ENCODE measurements at regions not wholly inside any gene's neighbourhood (a gene's known extent, or its start where the extent isn't known, plus 50 kb on each side); places are given as distances from the start of the nearest gene placed in this dataset.
"Not testable (repeated sequence)": the region's sequence is repeated elsewhere in the genome, so short reads cannot be mapped to it uniquely, and the experiment has no call there.

DNA sequence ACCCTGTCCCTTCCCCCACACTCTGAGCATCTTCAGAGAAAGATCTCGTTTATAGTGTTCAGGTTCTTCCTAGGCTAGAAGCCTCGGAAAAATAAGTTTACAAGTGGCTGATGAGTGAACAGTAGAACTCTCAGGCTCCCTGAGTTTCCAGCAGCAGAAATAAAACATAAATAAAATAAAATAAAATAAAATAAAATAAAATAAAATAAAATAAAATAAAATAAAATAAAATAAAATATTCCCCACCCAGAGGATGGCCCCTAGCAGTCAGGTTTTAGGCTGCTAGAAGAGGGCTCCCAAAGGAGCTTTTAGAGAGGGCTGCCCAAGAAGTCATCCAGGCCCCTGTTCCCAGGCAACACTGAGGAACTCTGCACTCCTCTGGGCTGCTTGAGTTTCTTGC lies 55.1 kb downstream of the KCNC4 start:
- Histone ChIP-seq H3K9me3 (ENCODE audit: insufficient read depth, low read length) (no peaks in the 10 kb centered on the region), H3K36me3 (replicated peaks; ENCODE audit: low read depth, low read length) (no peaks in the 10 kb centered on the region), H3K4me3 (ENCODE audit: low read length) (no peak overlapping the region), H3K4me2 (ENCODE audit: low read length) (no peak overlapping the region), H3K9ac (ENCODE audit: low read length) (no peak overlapping the region), H3K79me2 (ENCODE audit: low read length) (no peaks in the 10 kb centered on the region), H3K4me1 (ENCODE audit: low read length) (peaks cover 1% of the 10 kb centered on the region), H2AFZ (ENCODE audit: low read depth, low read length) (no peak overlapping the region), H4K20me1 (ENCODE audit: insufficient read depth, low read length) (no peaks in the 10 kb centered on the region), H3K27ac (ENCODE audit: low read length) (no peak overlapping the region), H3K27me3 (ENCODE audit: low read depth, low read length) (no peaks in the 10 kb centered on the region)
- TF ChIP-seq, protein P1, sequence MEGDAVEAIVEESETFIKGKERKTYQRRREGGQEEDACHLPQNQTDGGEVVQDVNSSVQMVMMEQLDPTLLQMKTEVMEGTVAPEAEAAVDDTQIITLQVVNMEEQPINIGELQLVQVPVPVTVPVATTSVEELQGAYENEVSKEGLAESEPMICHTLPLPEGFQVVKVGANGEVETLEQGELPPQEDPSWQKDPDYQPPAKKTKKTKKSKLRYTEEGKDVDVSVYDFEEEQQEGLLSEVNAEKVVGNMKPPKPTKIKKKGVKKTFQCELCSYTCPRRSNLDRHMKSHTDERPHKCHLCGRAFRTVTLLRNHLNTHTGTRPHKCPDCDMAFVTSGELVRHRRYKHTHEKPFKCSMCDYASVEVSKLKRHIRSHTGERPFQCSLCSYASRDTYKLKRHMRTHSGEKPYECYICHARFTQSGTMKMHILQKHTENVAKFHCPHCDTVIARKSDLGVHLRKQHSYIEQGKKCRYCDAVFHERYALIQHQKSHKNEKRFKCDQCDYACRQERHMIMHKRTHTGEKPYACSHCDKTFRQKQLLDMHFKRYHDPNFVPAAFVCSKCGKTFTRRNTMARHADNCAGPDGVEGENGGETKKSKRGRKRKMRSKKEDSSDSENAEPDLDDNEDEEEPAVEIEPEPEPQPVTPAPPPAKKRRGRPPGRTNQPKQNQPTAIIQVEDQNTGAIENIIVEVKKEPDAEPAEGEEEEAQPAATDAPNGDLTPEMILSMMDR (IDR thresholded peaks at IDR 0.05; ENCODE audit: low read depth, low read length): no peak
- no peak for TF ChIP-seq EZH2phosphoT487 (IDR thresholded peaks at IDR 0.05; ENCODE audit: low read depth)

DNA sequence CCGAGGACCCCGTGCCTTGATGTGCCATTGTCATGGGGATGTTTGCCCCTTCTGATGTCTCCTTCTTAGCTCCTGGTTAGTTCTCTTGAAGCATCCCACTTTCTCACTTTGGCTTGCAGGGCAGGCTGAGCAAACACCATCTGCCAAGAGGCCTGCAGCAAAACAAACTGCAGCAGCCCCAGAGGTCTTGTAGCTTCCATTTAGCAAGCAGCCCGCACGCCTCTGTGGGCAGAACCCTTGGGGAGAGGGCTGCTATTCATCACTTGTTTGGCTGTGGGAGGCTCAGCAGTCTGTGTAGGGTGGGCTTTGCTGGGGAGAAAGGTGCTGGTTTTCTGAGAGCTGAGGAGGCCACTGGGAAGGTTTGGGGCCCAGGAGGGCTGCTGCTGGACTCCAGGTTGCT lies 56.7 kb downstream of the KCNC4 start:
- H3K79me2 ChIP-seq (ENCODE audit: low read length): no peaks in the 10 kb centered on the region
- no peak for TF ChIP-seq EZH2phosphoT487 (IDR thresholded peaks at IDR 0.05; ENCODE audit: low read depth)
- TF ChIP-seq, protein P1 (IDR thresholded peaks at IDR 0.05; ENCODE audit: low read depth, low read length): no peak
- H4K20me1 ChIP-seq (ENCODE audit: insufficient read depth, low read length): no peaks in the 10 kb centered on the region
- no peaks in the 10 kb centered on the region for H3K9me3 ChIP-seq (ENCODE audit: insufficient read depth, low read length)
- no peaks in the 10 kb centered on the region for H3K27me3 ChIP-seq (ENCODE audit: low read depth, low read length)
- H3K27ac ChIP-seq (ENCODE audit: low read length): no peak overlapping the region
- no peaks in the 10 kb centered on the region for H3K36me3 ChIP-seq (replicated peaks; ENCODE audit: low read depth, low read length)
- no peak overlapping the region for H3K4me3 ChIP-seq (ENCODE audit: low read length)
- H2AFZ ChIP-seq (ENCODE audit: low read depth, low read length): no peak overlapping the region
- no peaks in the 10 kb centered on the region for H3K4me1 ChIP-seq (ENCODE audit: low read length)
- H3K9ac ChIP-seq (ENCODE audit: low read length): no peak overlapping the region
- no peak overlapping the region for H3K4me2 ChIP-seq (ENCODE audit: low read length)

DNA sequence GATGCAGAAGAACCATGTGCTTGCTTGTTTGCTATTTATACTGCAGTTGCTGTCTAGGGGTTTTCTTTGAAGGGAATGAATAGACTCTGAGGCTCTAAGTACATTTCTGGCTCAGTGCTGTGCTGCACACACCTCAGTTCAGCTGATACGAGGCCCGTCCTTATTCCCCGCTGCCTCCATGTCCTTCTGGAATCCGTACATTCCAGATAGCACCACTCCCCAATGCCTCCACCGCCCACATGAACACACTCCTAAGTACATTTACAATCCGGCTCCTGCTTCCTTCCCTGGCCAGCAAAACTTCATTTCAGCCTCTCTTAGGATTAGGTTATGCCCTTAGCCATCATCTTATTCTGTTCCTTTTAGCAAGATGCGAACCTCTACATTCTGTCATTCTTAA lies 57.1 kb downstream of the KCNC4 start:
- H3K4me1 ChIP-seq (ENCODE audit: low read length): no peaks in the 10 kb centered on the region
- no peak overlapping the region for H3K4me2 ChIP-seq (ENCODE audit: low read length)
- H3K27ac ChIP-seq (ENCODE audit: low read length): no peak overlapping the region
- no peak overlapping the region for H3K4me3 ChIP-seq (ENCODE audit: low read length)
- no peaks in the 10 kb centered on the region for H4K20me1 ChIP-seq (ENCODE audit: insufficient read depth, low read length)
- H3K36me3 ChIP-seq (replicated peaks; ENCODE audit: low read depth, low read length): no peaks in the 10 kb centered on the region
- H3K9ac ChIP-seq (ENCODE audit: low read length): no peak overlapping the region
- H3K27me3 ChIP-seq (ENCODE audit: low read depth, low read length): no peaks in the 10 kb centered on the region
- H3K79me2 ChIP-seq (ENCODE audit: low read length): no peaks in the 10 kb centered on the region
- no peak for TF ChIP-seq EZH2phosphoT487 (IDR thresholded peaks at IDR 0.05; ENCODE audit: low read depth)
- no peaks in the 10 kb centered on the region for H3K9me3 ChIP-seq (ENCODE audit: insufficient read depth, low read length)
- H2AFZ ChIP-seq (ENCODE audit: low read depth, low read length): no peak overlapping the region

DNA sequence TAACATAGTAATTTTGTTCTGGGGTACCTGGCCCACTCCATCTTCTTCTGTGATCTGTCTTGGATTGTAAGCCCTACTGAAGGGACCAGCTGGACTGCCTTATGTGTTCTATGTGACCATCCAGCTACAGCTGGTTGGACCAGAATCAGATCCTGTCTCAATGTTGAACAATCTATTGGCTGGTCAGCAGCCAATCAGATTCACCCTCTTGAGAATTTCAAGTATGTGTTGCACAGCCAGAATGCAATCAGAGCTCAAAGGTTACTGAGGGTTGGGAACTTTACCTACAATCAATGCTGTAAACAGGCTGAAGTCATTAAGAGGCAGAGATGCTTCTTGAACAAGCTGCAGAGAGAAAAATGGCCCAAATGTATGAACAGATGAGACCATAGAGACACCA lies 61.9 kb downstream of the KCNC4 start:
- H3K9me3 ChIP-seq (ENCODE audit: insufficient read depth, low read length): no peaks in the 10 kb centered on the region
- H3K79me2 ChIP-seq (ENCODE audit: low read length): no peaks in the 10 kb centered on the region
- no peaks in the 10 kb centered on the region for H3K36me3 ChIP-seq (replicated peaks; ENCODE audit: low read depth, low read length)
- no peak overlapping the region for H2AFZ ChIP-seq (ENCODE audit: low read depth, low read length)
- no peak overlapping the region for H3K4me2 ChIP-seq (ENCODE audit: low read length)
- no peak overlapping the region for H3K4me3 ChIP-seq (ENCODE audit: low read length)
- H3K27ac ChIP-seq (ENCODE audit: low read length): no peak overlapping the region
- no peaks in the 10 kb centered on the region for H3K4me1 ChIP-seq (ENCODE audit: low read length)
- H3K9ac ChIP-seq (ENCODE audit: low read length): no peak overlapping the region
- TF ChIP-seq, protein P1 (IDR thresholded peaks at IDR 0.05; ENCODE audit: low read depth, low read length): no peak
- TF ChIP-seq EZH2phosphoT487 (IDR thresholded peaks at IDR 0.05; ENCODE audit: low read depth): no peak
- no peaks in the 10 kb centered on the region for H4K20me1 ChIP-seq (ENCODE audit: insufficient read depth, low read length)
- no peaks in the 10 kb centered on the region for H3K27me3 ChIP-seq (ENCODE audit: low read depth, low read length)

DNA sequence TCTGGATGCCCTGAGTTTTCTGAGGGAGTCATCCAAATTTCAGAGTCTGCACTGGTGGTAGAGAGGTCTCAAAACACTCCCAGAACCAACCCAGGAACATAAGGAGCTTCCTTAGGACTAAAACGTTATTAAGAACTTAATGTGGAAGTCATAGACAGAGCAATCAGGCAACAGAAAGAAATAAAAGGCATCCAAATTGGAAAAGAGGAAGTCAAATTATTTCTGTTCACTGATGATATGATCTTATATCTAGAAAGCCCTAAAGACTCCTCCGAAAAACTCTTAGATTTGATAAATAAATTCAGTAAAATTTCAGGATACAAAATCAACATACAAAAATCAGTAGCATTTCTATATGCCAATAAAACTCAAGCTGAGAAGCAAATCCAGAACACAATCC lies 63.7 kb downstream of the KCNC4 start:
- not testable (repeated sequence) for H3K4me2 ChIP-seq (ENCODE audit: low read length); H3K36me3 ChIP-seq (replicated peaks; ENCODE audit: low read depth, low read length); H3K9me3 ChIP-seq (ENCODE audit: insufficient read depth, low read length); H3K79me2 ChIP-seq (ENCODE audit: low read length); H3K4me1 ChIP-seq (ENCODE audit: low read length); H3K27ac ChIP-seq (ENCODE audit: low read length); H3K27me3 ChIP-seq (ENCODE audit: low read depth, low read length); H3K9ac ChIP-seq (ENCODE audit: low read length); H3K4me3 ChIP-seq (ENCODE audit: low read length); H2AFZ ChIP-seq (ENCODE audit: low read depth, low read length); H4K20me1 ChIP-seq (ENCODE audit: insufficient read depth, low read length)

Data from OCI-LY3 (cell line).